ENCODE measurements at regions not wholly inside any gene's neighbourhood (a gene's known extent, or its start where the extent isn't known, plus 50 kb on each side); places are given as distances from the start of the nearest gene placed in this dataset.

DNA sequence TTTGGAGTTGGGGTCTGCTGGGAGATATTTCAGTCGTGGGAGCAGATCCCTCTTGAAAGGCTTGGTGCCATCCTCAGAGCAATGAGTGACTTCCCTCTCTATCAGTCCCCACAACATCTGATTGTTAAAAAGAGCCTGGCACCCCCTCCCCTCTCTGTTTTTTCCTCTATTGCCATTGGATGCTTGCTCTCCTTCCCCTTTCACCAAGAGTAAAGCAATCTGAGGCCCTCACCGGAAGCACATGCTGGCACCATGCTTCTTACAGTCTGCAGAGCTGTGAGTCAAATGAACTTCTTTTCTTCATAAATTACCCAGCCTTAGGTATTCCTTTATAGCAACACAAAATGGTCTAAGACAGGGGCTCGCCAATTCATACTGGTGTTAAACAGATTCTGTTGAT is 99.1 kb upstream of the CCND2 start:
- BruUV-seq (replicated peaks) = no TSS peak
- no peak overlapping the region for H2AFZ ChIP-seq (ENCODE audit: low read length)
- H3K79me2 ChIP-seq (ENCODE audit: insufficient read depth, low read depth, low read length) = no peaks in the 10 kb centered on the region
- no peak for DNase-seq (ENCODE audit: low spot score)
- H3K4me1 ChIP-seq (ENCODE audit: insufficient read depth, low read length, poor library complexity, severe bottlenecking) = peaks cover 2% of the 10 kb centered on the region
- no peaks in the 10 kb centered on the region for H3K9me3 ChIP-seq (ENCODE audit: low read length)
- intact Hi-C loops (cut with micrococcal nuclease; ENCODE audit: unreplicated experiment) = no loop called here
- ChIA-PET CTCF (ENCODE audit: unreplicated experiment) (no interaction called here), POLR2A (interaction anchor here (0.9 kb wide), 1 partner anchor 20 kb away, joined by 3 read pairs; no protein-coding TSS in a partner anchor)
- no peak overlapping the region for H3K4me2 ChIP-seq (ENCODE audit: low read length)
- TF ChIP-seq EZH2phosphoT487 (IDR thresholded peaks at IDR 0.05; ENCODE audit: borderline replicate concordance, low read depth, low read length) = no peak
- TF ChIP-seq, protein P1, sequence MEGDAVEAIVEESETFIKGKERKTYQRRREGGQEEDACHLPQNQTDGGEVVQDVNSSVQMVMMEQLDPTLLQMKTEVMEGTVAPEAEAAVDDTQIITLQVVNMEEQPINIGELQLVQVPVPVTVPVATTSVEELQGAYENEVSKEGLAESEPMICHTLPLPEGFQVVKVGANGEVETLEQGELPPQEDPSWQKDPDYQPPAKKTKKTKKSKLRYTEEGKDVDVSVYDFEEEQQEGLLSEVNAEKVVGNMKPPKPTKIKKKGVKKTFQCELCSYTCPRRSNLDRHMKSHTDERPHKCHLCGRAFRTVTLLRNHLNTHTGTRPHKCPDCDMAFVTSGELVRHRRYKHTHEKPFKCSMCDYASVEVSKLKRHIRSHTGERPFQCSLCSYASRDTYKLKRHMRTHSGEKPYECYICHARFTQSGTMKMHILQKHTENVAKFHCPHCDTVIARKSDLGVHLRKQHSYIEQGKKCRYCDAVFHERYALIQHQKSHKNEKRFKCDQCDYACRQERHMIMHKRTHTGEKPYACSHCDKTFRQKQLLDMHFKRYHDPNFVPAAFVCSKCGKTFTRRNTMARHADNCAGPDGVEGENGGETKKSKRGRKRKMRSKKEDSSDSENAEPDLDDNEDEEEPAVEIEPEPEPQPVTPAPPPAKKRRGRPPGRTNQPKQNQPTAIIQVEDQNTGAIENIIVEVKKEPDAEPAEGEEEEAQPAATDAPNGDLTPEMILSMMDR (conservative IDR thresholded peaks at IDR 0.05; ENCODE audit: low read length) = no peak
- H3K27ac ChIP-seq (ENCODE audit: low read depth, low read length, poor library complexity, severe bottlenecking) = no peak overlapping the region
- H4K20me1 ChIP-seq (ENCODE audit: insufficient read depth, low read length) = no peaks in the 10 kb centered on the region
- H3K36me3 ChIP-seq (ENCODE audit: insufficient read depth, low read length) = no peaks in the 10 kb centered on the region
- no peaks in the 10 kb centered on the region for H3K9me2 ChIP-seq (ENCODE audit: insufficient read depth, low read length)
- no peak overlapping the region for H3K4me3 ChIP-seq (ENCODE audit: low read depth, low read length, poor library complexity, severe bottlenecking)

DNA sequence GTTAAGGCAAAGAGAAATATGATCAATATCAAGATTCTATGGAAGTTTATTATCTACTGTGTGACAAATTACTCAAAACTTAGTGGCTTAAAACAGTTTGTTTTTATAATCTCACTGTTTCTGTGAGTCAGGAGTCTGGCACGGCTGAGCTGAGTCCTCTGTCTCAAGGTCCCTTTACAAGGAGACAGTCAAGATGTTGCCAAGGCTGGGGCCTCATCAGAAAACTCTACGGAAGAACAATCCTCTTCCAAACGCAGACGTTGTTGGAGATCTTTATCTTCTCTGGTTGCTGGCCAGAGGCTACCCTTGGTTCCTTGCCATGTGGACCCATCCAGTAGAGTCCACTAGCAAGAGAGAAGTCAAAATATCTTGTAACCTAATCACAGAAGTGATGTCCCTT is 100.6 kb upstream of the CCND2 start:
- Histone ChIP-seq H3K4me3 (ENCODE audit: low read depth, low read length, poor library complexity, severe bottlenecking) (no peak overlapping the region), H4K20me1 (ENCODE audit: insufficient read depth, low read length) (no peaks in the 10 kb centered on the region), H3K36me3 (ENCODE audit: insufficient read depth, low read length) (no peaks in the 10 kb centered on the region), H3K27ac (ENCODE audit: low read depth, low read length, poor library complexity, severe bottlenecking) (no peak overlapping the region), H3K9me3 (ENCODE audit: low read length) (no peaks in the 10 kb centered on the region), H3K4me1 (ENCODE audit: insufficient read depth, low read length, poor library complexity, severe bottlenecking) (peaks cover 3% of the 10 kb centered on the region), H3K9me2 (ENCODE audit: insufficient read depth, low read length) (no peaks in the 10 kb centered on the region), H2AFZ (ENCODE audit: low read length) (no peak overlapping the region), H3K79me2 (ENCODE audit: insufficient read depth, low read depth, low read length) (no peaks in the 10 kb centered on the region), H3K4me2 (ENCODE audit: low read length) (no peak overlapping the region)
- TF ChIP-seq, protein P1 (conservative IDR thresholded peaks at IDR 0.05; ENCODE audit: low read length) = no peak
- no peak for TF ChIP-seq EZH2phosphoT487 (IDR thresholded peaks at IDR 0.05; ENCODE audit: borderline replicate concordance, low read depth, low read length)
- DNase-seq (ENCODE audit: low spot score) = no peak
- intact Hi-C loops (cut with micrococcal nuclease; ENCODE audit: unreplicated experiment) = no loop called here
- ChIA-PET CTCF (ENCODE audit: unreplicated experiment) (no interaction called here), POLR2A (no interaction called here)
- BruUV-seq (replicated peaks) = no TSS peak

DNA sequence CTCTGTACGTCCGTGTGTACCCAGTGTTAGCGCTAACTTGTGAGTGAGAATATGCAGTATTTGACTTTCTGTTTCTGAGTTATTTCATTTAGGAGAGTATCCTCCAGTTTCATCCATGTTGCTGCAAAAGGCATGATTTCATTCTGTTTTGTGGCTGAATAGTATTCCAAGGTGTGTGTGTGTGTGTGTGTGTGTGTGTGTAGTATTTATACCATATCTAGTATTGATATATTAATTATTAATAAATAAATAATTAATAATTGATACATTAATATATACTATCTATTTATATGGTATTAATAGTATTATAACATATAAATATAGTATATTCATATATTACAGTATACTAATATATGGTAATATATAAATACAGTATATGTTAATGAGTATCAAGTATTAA is 101.8 kb upstream of the CCND2 start:
- no peaks in the 10 kb centered on the region for H3K36me3 ChIP-seq (ENCODE audit: insufficient read depth, low read length)
- no peaks in the 10 kb centered on the region for H3K79me2 ChIP-seq (ENCODE audit: insufficient read depth, low read depth, low read length)
- no peaks in the 10 kb centered on the region for H3K9me2 ChIP-seq (ENCODE audit: insufficient read depth, low read length)
- DNase-seq (ENCODE audit: low spot score) = no peak
- TF ChIP-seq, protein P1 (conservative IDR thresholded peaks at IDR 0.05; ENCODE audit: low read length) = no peak
- TF ChIP-seq EZH2phosphoT487 (IDR thresholded peaks at IDR 0.05; ENCODE audit: borderline replicate concordance, low read depth, low read length) = no peak
- H3K9me3 ChIP-seq (ENCODE audit: low read length) = no peaks in the 10 kb centered on the region
- intact Hi-C loops (cut with micrococcal nuclease; ENCODE audit: unreplicated experiment) = no loop called here
- H3K4me1 ChIP-seq (ENCODE audit: insufficient read depth, low read length, poor library complexity, severe bottlenecking) = peaks cover 3% of the 10 kb centered on the region
- no TSS peak for BruUV-seq (replicated peaks)
- no peaks in the 10 kb centered on the region for H4K20me1 ChIP-seq (ENCODE audit: insufficient read depth, low read length)
- H3K27ac ChIP-seq (ENCODE audit: low read depth, low read length, poor library complexity, severe bottlenecking) = no peak overlapping the region
- no peak overlapping the region for H3K4me2 ChIP-seq (ENCODE audit: low read length)
- CTCF ChIA-PET (ENCODE audit: unreplicated experiment) = no interaction called here
- POLR2A ChIA-PET = no interaction called here
- no peak overlapping the region for H2AFZ ChIP-seq (ENCODE audit: low read length)
- no peak overlapping the region for H3K4me3 ChIP-seq (ENCODE audit: low read depth, low read length, poor library complexity, severe bottlenecking)
